HL-60 (cell line): ENCODE measurements at regions not wholly inside any gene's neighbourhood (a gene's known extent, or its start where the extent isn't known, plus 50 kb on each side); places are given as distances from the start of the nearest gene placed in this dataset.

Source experiments
- GABPA ChIP-seq: IDR thresholded peaks from 2 replicates; pipeline ENCODE4 v1.6.1; 2012; ENCODE audit warnings: low read depth
- POLR2AphosphoS5 ChIP-seq: IDR thresholded peaks from 2 replicates; pipeline ENCODE4 v1.6.1; 2012; ENCODE audit warnings: low read depth
- SPI1 ChIP-seq: IDR thresholded peaks from 2 replicates; pipeline ENCODE4 v1.6.1; 2012; ENCODE audit warnings: low read depth, mild to moderate bottlenecking, borderline replicate concordance
- TF ChIP-seq, protein P1 (sequence below): IDR thresholded peaks from one replicate; pipeline ENCODE4 v1.5.1; 2011; ENCODE audit warnings: low read length, control low read depth, inconsistent platforms; ENCODE audit not compliant: insufficient read depth
- TF ChIP-seq, protein P2 (sequence below): IDR thresholded peaks from 2 replicates; pipeline ENCODE4 v1.6.1; 2012; ENCODE audit warnings: low read depth; ENCODE audit not compliant: insufficient replicate concordance

DNA sequence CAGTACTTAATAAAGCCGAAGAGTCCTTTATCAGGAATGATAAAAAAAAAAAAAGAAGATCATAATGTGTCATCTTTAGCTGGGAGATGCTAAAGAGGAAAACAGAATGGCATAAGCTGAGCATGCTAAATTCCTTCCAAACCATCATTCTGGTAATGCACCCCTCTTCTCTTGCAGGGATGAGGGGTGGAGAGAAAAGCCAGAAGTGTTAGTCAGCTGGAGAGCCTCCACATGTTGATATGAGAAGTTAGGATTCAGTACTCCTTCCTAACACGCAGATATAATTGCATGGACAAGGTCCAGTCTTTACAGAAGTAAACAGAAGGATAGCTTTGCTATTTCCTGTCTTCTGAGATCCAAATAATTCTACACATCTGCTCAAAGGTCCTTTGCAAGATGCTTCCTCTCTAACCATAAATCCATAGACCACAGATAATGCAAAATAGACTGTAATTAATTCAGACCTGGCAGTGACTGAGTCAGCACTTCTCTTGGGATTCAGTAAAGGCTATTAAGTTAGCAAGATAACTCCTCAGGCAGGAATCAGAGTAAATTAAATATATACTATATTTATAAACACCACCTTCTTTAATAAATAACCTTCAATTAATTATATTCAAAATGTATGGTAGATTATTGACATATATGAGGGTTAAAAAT, 930.0 kb upstream of the KLHL29 start:
- TF ChIP-seq, protein P1, sequence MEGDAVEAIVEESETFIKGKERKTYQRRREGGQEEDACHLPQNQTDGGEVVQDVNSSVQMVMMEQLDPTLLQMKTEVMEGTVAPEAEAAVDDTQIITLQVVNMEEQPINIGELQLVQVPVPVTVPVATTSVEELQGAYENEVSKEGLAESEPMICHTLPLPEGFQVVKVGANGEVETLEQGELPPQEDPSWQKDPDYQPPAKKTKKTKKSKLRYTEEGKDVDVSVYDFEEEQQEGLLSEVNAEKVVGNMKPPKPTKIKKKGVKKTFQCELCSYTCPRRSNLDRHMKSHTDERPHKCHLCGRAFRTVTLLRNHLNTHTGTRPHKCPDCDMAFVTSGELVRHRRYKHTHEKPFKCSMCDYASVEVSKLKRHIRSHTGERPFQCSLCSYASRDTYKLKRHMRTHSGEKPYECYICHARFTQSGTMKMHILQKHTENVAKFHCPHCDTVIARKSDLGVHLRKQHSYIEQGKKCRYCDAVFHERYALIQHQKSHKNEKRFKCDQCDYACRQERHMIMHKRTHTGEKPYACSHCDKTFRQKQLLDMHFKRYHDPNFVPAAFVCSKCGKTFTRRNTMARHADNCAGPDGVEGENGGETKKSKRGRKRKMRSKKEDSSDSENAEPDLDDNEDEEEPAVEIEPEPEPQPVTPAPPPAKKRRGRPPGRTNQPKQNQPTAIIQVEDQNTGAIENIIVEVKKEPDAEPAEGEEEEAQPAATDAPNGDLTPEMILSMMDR, result no peak
- no peak for TF ChIP-seq POLR2AphosphoS5
- TF ChIP-seq GABPA, result no peak
- TF ChIP-seq, protein P2, sequence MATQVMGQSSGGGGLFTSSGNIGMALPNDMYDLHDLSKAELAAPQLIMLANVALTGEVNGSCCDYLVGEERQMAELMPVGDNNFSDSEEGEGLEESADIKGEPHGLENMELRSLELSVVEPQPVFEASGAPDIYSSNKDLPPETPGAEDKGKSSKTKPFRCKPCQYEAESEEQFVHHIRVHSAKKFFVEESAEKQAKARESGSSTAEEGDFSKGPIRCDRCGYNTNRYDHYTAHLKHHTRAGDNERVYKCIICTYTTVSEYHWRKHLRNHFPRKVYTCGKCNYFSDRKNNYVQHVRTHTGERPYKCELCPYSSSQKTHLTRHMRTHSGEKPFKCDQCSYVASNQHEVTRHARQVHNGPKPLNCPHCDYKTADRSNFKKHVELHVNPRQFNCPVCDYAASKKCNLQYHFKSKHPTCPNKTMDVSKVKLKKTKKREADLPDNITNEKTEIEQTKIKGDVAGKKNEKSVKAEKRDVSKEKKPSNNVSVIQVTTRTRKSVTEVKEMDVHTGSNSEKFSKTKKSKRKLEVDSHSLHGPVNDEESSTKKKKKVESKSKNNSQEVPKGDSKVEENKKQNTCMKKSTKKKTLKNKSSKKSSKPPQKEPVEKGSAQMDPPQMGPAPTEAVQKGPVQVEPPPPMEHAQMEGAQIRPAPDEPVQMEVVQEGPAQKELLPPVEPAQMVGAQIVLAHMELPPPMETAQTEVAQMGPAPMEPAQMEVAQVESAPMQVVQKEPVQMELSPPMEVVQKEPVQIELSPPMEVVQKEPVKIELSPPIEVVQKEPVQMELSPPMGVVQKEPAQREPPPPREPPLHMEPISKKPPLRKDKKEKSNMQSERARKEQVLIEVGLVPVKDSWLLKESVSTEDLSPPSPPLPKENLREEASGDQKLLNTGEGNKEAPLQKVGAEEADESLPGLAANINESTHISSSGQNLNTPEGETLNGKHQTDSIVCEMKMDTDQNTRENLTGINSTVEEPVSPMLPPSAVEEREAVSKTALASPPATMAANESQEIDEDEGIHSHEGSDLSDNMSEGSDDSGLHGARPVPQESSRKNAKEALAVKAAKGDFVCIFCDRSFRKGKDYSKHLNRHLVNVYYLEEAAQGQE, result no peak
- no peak for TF ChIP-seq SPI1
